ENCODE measurements at regions not wholly inside any gene's neighbourhood (a gene's known extent, or its start where the extent isn't known, plus 50 kb on each side); places are given as distances from the start of the nearest gene placed in this dataset.

DNA sequence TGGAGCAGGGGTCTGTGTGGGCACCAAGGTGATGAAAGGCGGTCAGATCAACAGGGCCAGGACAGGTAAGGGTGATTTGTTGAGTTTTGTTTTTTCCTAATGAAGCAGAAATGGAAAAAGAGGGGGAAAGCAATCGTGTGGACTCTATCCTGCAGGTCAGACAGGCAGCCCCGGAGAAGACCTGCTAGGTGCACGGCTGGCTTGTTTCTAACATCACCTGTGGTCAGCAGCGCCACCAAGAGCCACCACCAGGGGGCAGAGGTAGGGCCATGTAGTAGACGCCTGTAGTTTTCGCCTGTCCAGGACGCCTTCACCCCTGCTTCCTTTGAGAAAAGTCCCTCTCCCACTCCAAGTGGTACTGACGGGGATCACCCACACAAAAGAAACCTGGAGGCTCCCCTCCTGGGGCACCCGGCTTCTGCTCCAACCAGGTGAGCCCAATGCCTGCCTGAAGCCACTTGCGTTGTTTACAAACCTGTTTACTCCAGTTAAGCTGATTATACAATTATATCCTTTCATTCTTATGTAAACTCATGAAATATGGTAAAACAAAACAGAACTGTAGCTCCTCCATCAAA, 54.2 kb upstream of the SEC14L1 start:
- WGBS (ENCODE audit: low lambda C conversion rate) = 18% methylated on average over 11 of the region's 11 CpGs
- H3K4me3 ChIP-seq (ENCODE audit: low read depth in 2 of 2, low read length in 1 of 2) = peak overlapping the region in 1 of 2 experiments; percentile 6; a peak in 1 of 4 replicates
- peaks cover 7 to 15% of the 10 kb centered on the region in 2 experiments for H3K36me3 ChIP-seq (replicated peaks in 1 of 2; ENCODE audit: control insufficient read depth in 1 of 2, insufficient read depth in 2 of 2, low read length in 1 of 2)
- ChIA-PET CTCF (interaction anchor here (0.5 to 7.2 kb wide), 57 partner anchors 8 to 920 kb away, joined by 3 to 99 read pairs (median 4); partner anchors contain the start of gene MGAT5B), POLR2A (interaction anchor here (1.5 to 1.8 kb wide), 2 partner anchors 161 to 219 kb away, joined by 4 read pairs; partner anchors contain the start of gene MGAT5B)
- H3K9ac ChIP-seq = no peak overlapping the region
- H3K27ac ChIP-seq (ENCODE audit: low read depth in 2 of 2, low read length in 1 of 2) = peak overlapping the region in 1 of 2 experiments; percentile 84; a peak in 2 of 4 replicates
- peak; percentile 78 for DNase-seq
- no peaks in the 10 kb centered on the region for H3F3A ChIP-seq (replicated peaks; ENCODE audit: insufficient read depth)
- H3K27me3 ChIP-seq (ENCODE audit: insufficient read depth) = no peaks in the 10 kb centered on the region
- peaks cover 5 to 25% of the 10 kb centered on the region in 2 experiments; a peak in 1 of 4 replicates for H3K4me1 ChIP-seq (ENCODE audit: control insufficient read depth in 1 of 2, insufficient read depth in 2 of 2, low read depth in 1 of 2, low read length in 1 of 2)
- H3K4me2 ChIP-seq = 0 out of 2 replicates have a peak overlapping the region, but pooled peaks have one; percentile 13
- H3K79me2 ChIP-seq (ENCODE audit: insufficient read depth) = peaks cover 29% of the 10 kb centered on the region
- peak overlapping the region; percentile 88 for H2AFZ ChIP-seq (ENCODE audit: low read depth)
- H4K20me1 ChIP-seq (ENCODE audit: insufficient read depth) = no peaks in the 10 kb centered on the region
- H3K9me2 ChIP-seq = no peaks in the 10 kb centered on the region
- H3K9me3 ChIP-seq = no peaks in the 10 kb centered on the region
- TF ChIP-seq SMC3 (IDR thresholded peaks at IDR 0.05; ENCODE audit: low read depth, low read length) (peak; percentile 96), RCOR1 (IDR thresholded peaks at IDR 0.05; ENCODE audit: low read length) (peak; percentile 44; the same call in 1 of the 2 replicates), FOXJ3 (CRISPR knock-in tag; IDR thresholded peaks at IDR 0.05) (no peak), TAF1 (IDR thresholded peaks at IDR 0.05; ENCODE audit: borderline replicate concordance, low read depth, low read length) (peak; percentile 36; the same call in 1 of the 2 replicates), POLR2AphosphoS5 (IDR thresholded peaks at IDR 0.05; ENCODE audit: low read depth, low read length) (no peak), EZH2phosphoT487 (IDR thresholded peaks at IDR 0.05; ENCODE audit: borderline replicate concordance, low read depth) (no peak), TCF12 (IDR thresholded peaks at IDR 0.05) (no peak), ELF1 (IDR thresholded peaks at IDR 0.05) (no peak), FOSL2 (IDR thresholded peaks at IDR 0.05; ENCODE audit: borderline replicate concordance, low read depth) (no peak), RFX5 (IDR thresholded peaks at IDR 0.05; ENCODE audit: low read length) (no peak), TEAD4 (IDR thresholded peaks at IDR 0.05; ENCODE audit: borderline replicate concordance, insufficient read depth) (no peak), JUND (IDR thresholded peaks at IDR 0.05) (no peak), MEF2A (IDR thresholded peaks at IDR 0.05; ENCODE audit: borderline replicate concordance, low read depth) (no peak), GABPA (IDR thresholded peaks at IDR 0.05; ENCODE audit: low read depth) (peak; percentile 19), YY1 (IDR thresholded peaks at IDR 0.05; ENCODE audit: low read depth) (no peak), GATA2 (CRISPR knock-in tag; IDR thresholded peaks at IDR 0.05) (no peak), EP300 (IDR thresholded peaks at IDR 0.05; ENCODE audit: borderline replicate concordance in 1 of 2, low read depth in 1 of 2, low read length in 1 of 2) (no peak), RAD21 (IDR thresholded peaks at IDR 0.05; ENCODE audit: low read length) (peak; percentile 74), FOXM1 (IDR thresholded peaks at IDR 0.05; ENCODE audit: low read depth) (no peak), SIN3A (IDR thresholded peaks at IDR 0.05; ENCODE audit: borderline replicate concordance, low read depth, low read length) (no peak), CHD2 (IDR thresholded peaks at IDR 0.05; ENCODE audit: low read length, partially characterized antibody) (peak; percentile 39), RXRA (IDR thresholded peaks at IDR 0.05; ENCODE audit: borderline replicate concordance, low read depth) (no peak), NRF1 (IDR thresholded peaks at IDR 0.05; ENCODE audit: low read depth, low read length) (no peak), MXI1 (IDR thresholded peaks at IDR 0.05; ENCODE audit: low read depth, low read length) (no peak), NFIC (IDR thresholded peaks at IDR 0.05; ENCODE audit: borderline replicate concordance) (no peak)
- TF ChIP-seq, protein P1, sequence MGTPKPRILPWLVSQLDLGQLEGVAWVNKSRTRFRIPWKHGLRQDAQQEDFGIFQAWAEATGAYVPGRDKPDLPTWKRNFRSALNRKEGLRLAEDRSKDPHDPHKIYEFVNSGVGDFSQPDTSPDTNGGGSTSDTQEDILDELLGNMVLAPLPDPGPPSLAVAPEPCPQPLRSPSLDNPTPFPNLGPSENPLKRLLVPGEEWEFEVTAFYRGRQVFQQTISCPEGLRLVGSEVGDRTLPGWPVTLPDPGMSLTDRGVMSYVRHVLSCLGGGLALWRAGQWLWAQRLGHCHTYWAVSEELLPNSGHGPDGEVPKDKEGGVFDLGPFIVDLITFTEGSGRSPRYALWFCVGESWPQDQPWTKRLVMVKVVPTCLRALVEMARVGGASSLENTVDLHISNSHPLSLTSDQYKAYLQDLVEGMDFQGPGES (IDR thresholded peaks at IDR 0.05; ENCODE audit: low read depth, low read length) = no peak
- TF ChIP-seq, protein P2, sequence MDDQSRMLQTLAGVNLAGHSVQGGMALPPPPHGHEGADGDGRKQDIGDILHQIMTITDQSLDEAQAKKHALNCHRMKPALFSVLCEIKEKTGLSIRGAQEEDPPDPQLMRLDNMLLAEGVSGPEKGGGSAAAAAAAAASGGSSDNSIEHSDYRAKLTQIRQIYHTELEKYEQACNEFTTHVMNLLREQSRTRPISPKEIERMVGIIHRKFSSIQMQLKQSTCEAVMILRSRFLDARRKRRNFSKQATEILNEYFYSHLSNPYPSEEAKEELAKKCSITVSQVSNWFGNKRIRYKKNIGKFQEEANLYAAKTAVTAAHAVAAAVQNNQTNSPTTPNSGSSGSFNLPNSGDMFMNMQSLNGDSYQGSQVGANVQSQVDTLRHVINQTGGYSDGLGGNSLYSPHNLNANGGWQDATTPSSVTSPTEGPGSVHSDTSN (IDR thresholded peaks at IDR 0.05) = no peak
- TF ChIP-seq, protein P3, sequence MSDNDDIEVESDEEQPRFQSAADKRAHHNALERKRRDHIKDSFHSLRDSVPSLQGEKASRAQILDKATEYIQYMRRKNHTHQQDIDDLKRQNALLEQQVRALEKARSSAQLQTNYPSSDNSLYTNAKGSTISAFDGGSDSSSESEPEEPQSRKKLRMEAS (IDR thresholded peaks at IDR 0.05; ENCODE audit: low read depth) = no peak
- TF ChIP-seq, protein P4, sequence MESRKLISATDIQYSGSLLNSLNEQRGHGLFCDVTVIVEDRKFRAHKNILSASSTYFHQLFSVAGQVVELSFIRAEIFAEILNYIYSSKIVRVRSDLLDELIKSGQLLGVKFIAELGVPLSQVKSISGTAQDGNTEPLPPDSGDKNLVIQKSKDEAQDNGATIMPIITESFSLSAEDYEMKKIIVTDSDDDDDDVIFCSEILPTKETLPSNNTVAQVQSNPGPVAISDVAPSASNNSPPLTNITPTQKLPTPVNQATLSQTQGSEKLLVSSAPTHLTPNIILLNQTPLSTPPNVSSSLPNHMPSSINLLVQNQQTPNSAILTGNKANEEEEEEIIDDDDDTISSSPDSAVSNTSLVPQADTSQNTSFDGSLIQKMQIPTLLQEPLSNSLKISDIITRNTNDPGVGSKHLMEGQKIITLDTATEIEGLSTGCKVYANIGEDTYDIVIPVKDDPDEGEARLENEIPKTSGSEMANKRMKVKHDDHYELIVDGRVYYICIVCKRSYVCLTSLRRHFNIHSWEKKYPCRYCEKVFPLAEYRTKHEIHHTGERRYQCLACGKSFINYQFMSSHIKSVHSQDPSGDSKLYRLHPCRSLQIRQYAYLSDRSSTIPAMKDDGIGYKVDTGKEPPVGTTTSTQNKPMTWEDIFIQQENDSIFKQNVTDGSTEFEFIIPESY (IDR thresholded peaks at IDR 0.05; ENCODE audit: borderline replicate concordance, low read depth) = no peak
- TF ChIP-seq, protein P5, sequence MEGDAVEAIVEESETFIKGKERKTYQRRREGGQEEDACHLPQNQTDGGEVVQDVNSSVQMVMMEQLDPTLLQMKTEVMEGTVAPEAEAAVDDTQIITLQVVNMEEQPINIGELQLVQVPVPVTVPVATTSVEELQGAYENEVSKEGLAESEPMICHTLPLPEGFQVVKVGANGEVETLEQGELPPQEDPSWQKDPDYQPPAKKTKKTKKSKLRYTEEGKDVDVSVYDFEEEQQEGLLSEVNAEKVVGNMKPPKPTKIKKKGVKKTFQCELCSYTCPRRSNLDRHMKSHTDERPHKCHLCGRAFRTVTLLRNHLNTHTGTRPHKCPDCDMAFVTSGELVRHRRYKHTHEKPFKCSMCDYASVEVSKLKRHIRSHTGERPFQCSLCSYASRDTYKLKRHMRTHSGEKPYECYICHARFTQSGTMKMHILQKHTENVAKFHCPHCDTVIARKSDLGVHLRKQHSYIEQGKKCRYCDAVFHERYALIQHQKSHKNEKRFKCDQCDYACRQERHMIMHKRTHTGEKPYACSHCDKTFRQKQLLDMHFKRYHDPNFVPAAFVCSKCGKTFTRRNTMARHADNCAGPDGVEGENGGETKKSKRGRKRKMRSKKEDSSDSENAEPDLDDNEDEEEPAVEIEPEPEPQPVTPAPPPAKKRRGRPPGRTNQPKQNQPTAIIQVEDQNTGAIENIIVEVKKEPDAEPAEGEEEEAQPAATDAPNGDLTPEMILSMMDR (IDR thresholded peaks at IDR 0.05) = peak; percentile 99
